H1 (cell line): ENCODE measurements at regions not wholly inside any gene's neighbourhood (a gene's known extent, or its start where the extent isn't known, plus 50 kb on each side); places are given as distances from the start of the nearest gene placed in this dataset.

Experiments
- CTCF ChIA-PET: fragments of 300-600 bp; sonication (Branson Sonifier 250); formaldehyde crosslinking; loops from one replicate; lab custom pipeline; 2021; ENCODE audit not compliant: partially characterized antibody; lab: Charles Lee
- POLR2A ChIA-PET: fragments of 300-600 bp; sonication (Branson Sonifier 250); formaldehyde crosslinking; loops from one replicate; lab custom pipeline; 2021; ENCODE audit warnings: inconsistent platforms; ENCODE audit not compliant: partially characterized antibody; lab: Charles Lee
- DNase-seq, 2 experiments: peaks; one replicate each; pipeline versions ENCODE4 v3.0.0 to v3.0.0-alpha.2; 2010 to 2022; ENCODE audit warnings: low spot score in 2 of 2, low read depth in 1 of 2, mixed read lengths in 1 of 2
- FAIRE-seq: peaks from 2 replicates; lab custom pipeline; 2011; peaks lifted over from hg19 to GRCh38; lab: Jason Lieb, UNC
- H2AFZ ChIP-seq: 2 replicates; pipeline ENCODE4 v1.8.1; 2012; ENCODE audit warnings: low read length, inconsistent platforms
- H2AK5ac ChIP-seq: 2 replicates; pipeline ENCODE4 v1.6.1; 2013; ENCODE audit warnings: low read depth, low read length
- H2BK120ac ChIP-seq: replicated peaks from 2 replicates; pipeline ENCODE3; 2013; ENCODE audit warnings: low read depth, low read length, inconsistent platforms
- H2BK12ac ChIP-seq: 2 replicates; pipeline ENCODE4 v1.6.1; 2013; ENCODE audit warnings: low read depth, low read length
- H2BK15ac ChIP-seq: 2 replicates; pipeline ENCODE4 v1.6.1; 2013; ENCODE audit warnings: low read length
- H2BK20ac ChIP-seq: 2 replicates; pipeline ENCODE4 v1.6.1; 2013; ENCODE audit warnings: low read length
- H2BK5ac ChIP-seq: 2 replicates; pipeline ENCODE4 v1.6.1; 2013; ENCODE audit warnings: low read depth, low read length
- H3K14ac ChIP-seq: 2 replicates; pipeline ENCODE4 v1.6.1; 2013; ENCODE audit warnings: inconsistent platforms; ENCODE audit not compliant: insufficient read length
- H3K18ac ChIP-seq: 2 replicates; pipeline ENCODE4 v1.6.1; 2013; ENCODE audit warnings: low read length; ENCODE audit errors: extremely low read depth
- H3K23ac ChIP-seq: 2 replicates; pipeline ENCODE4 v1.6.1; 2013; ENCODE audit warnings: inconsistent platforms; ENCODE audit not compliant: insufficient read length
- H3K23me2 ChIP-seq: 2 replicates; pipeline ENCODE4 v1.6.1; 2013; ENCODE audit warnings: low read depth, low read length
- H3K27ac ChIP-seq: 2 replicates; pipeline ENCODE4 v1.6.1; 2011; ENCODE audit warnings: low read depth, low read length, inconsistent platforms
- H3K27me3 ChIP-seq, 4 experiments: replicated peaks in 1 of 4; 1 replicate in 1 of 4; 2 replicates in 3 of 4; pipeline versions ENCODE4 v1.6.1 to v1.8.1; 2011 to 2013; ENCODE audit warnings: low read length in 3 of 4, mild to moderate bottlenecking in 3 of 4, inconsistent platforms in 2 of 4, mixed read lengths in 2 of 4, moderate library complexity in 1 of 4; ENCODE audit not compliant: control insufficient read depth in 3 of 4, insufficient read depth in 3 of 4; ENCODE audit errors: extremely low read depth in 1 of 4
- H3K36me3 ChIP-seq, 4 experiments: 2 replicates each; pipeline versions ENCODE4 v1.6.1 to v1.8.1; 2011 to 2013; ENCODE audit warnings: mild to moderate bottlenecking in 4 of 4, low read length in 3 of 4, moderate library complexity in 2 of 4, control low read depth in 1 of 4, inconsistent platforms in 1 of 4; ENCODE audit not compliant: insufficient read depth in 4 of 4, control insufficient read depth in 2 of 4
- H3K4ac ChIP-seq: replicated peaks from 2 replicates; pipeline ENCODE3; 2013; ENCODE audit warnings: low read length, low read depth, mixed read lengths, inconsistent platforms; ENCODE audit not compliant: insufficient read length
- H3K4me1 ChIP-seq, 4 experiments: replicated peaks in 1 of 4; 1 replicate in 1 of 4; 2 replicates in 3 of 4; pipeline versions ENCODE4 v1.6.1 to v1.8.1; 2011 to 2013; ENCODE audit warnings: low read length in 3 of 4, inconsistent platforms in 2 of 4, mixed read lengths in 1 of 4; ENCODE audit not compliant: insufficient read depth in 4 of 4, control insufficient read depth in 3 of 4
- H3K4me2 ChIP-seq, 2 experiments: 2 replicates each; pipeline versions ENCODE4 v1.6.1 to v1.8.1; 2011 to 2013; ENCODE audit warnings: low read depth in 2 of 2, low read length in 2 of 2, control low read depth in 1 of 2, inconsistent platforms in 1 of 2, mild to moderate bottlenecking in 1 of 2; ENCODE audit not compliant: insufficient read depth in 1 of 2
- H3K4me3 ChIP-seq, 4 experiments: fragments of 200-600, 300-600 bp in 1 of 4; sonication (generic), shearing (Covaris generic), sonication (Bioruptor Twin) in 1 of 4; 2 replicates each; pipeline versions ENCODE4 v1.5.1 to v1.8.1; 2011 to 2016; ENCODE audit warnings: low read length in 4 of 4, low read depth in 3 of 4, control low read depth in 2 of 4, inconsistent platforms in 2 of 4, mild to moderate bottlenecking in 2 of 4, mixed read lengths in 1 of 4, moderate library complexity in 1 of 4; ENCODE audit not compliant: insufficient read depth in 2 of 4; ENCODE audit errors: extremely low read depth in 1 of 4
- H3K56ac ChIP-seq: replicated peaks from 2 replicates; pipeline ENCODE3; 2013; ENCODE audit warnings: low read depth, mild to moderate bottlenecking, mixed read lengths, low read length, inconsistent platforms; ENCODE audit not compliant: insufficient read length
- H3K79me1 ChIP-seq: 2 replicates; pipeline ENCODE4 v1.6.1; 2013; ENCODE audit warnings: low read depth, low read length, control low read depth
- H3K79me2 ChIP-seq, 2 experiments: 2 replicates each; pipeline versions ENCODE4 v1.6.1 to v1.8.1; 2012 to 2013; ENCODE audit warnings: low read length in 2 of 2, mild to moderate bottlenecking in 2 of 2, inconsistent platforms in 1 of 2; ENCODE audit not compliant: insufficient read depth in 2 of 2, control insufficient read depth in 1 of 2
- H3K9ac ChIP-seq, 4 experiments: replicated peaks in 1 of 4; 1 replicate in 1 of 4; 2 replicates in 3 of 4; pipeline versions ENCODE4 v1.6.1 to v1.8.1; 2011 to 2013; ENCODE audit warnings: low read depth in 3 of 4, low read length in 3 of 4, control low read depth in 2 of 4, mild to moderate bottlenecking in 2 of 4, moderate library complexity in 2 of 4, inconsistent platforms in 1 of 4; ENCODE audit errors: extremely low read depth in 1 of 4
- H3K9me3 ChIP-seq, 2 experiments: 2 replicates each; pipeline versions ENCODE4 v1.6.1 to v1.8.1; 2012 to 2013; ENCODE audit warnings: mild to moderate bottlenecking in 2 of 2, moderate library complexity in 2 of 2, control low read depth in 1 of 2, inconsistent platforms in 1 of 2, low read depth in 1 of 2, low read length in 1 of 2, mixed read lengths in 1 of 2; ENCODE audit not compliant: insufficient read depth in 2 of 2
- H4K20me1 ChIP-seq, 2 experiments: replicated peaks in 1 of 2; 2 replicates each; pipeline versions ENCODE3 to v1.8.1; 2011 to 2013; ENCODE audit warnings: inconsistent platforms in 2 of 2, low read length in 2 of 2, mild to moderate bottlenecking in 1 of 2; ENCODE audit not compliant: insufficient read depth in 2 of 2, control insufficient read depth in 1 of 2
- H4K5ac ChIP-seq: 2 replicates; pipeline ENCODE4 v1.6.1; 2013; ENCODE audit warnings: low read length, low read depth, mixed read lengths, inconsistent platforms; ENCODE audit not compliant: insufficient read length
- H4K8ac ChIP-seq: 2 replicates; pipeline ENCODE4 v1.8.0; 2013; ENCODE audit warnings: mild to moderate bottlenecking, moderate library complexity, low read length, inconsistent platforms; ENCODE audit not compliant: insufficient read depth; ENCODE audit errors: extremely low read depth
- H4K91ac ChIP-seq: replicated peaks from 2 replicates; pipeline ENCODE3; 2013; ENCODE audit warnings: low read length, mixed read lengths, inconsistent platforms; ENCODE audit not compliant: insufficient read length
- CBX8 ChIP-seq: fragments of 300-800, 300-1000 bp; sonication (generic); IDR thresholded peaks from 2 replicates; pipeline ENCODE4 v1.7.1; 2016; ENCODE audit warnings: low read depth, low read length, borderline replicate concordance
- CREB1 ChIP-seq: IDR thresholded peaks from 2 replicates; pipeline ENCODE4 v1.6.1; 2012; ENCODE audit warnings: inconsistent platforms
- EGR1 ChIP-seq: IDR thresholded peaks from 2 replicates; pipeline ENCODE4 v1.6.1; 2011; ENCODE audit warnings: low read depth, low read length, borderline replicate concordance
- EP300 ChIP-seq, 2 experiments: IDR thresholded peaks; 1 replicate in 1 of 2; 2 replicates in 1 of 2; pipeline ENCODE4 v1.6.1; 2011 to 2012; ENCODE audit warnings: low read depth in 2 of 2, low read length in 2 of 2, mild to moderate bottlenecking in 2 of 2, borderline replicate concordance in 1 of 2, inconsistent platforms in 1 of 2, moderate library complexity in 1 of 2
- NANOG ChIP-seq: IDR thresholded peaks from 2 replicates; pipeline ENCODE4 v1.6.1; 2011; ENCODE audit warnings: low read length, low read depth, mild to moderate bottlenecking, inconsistent platforms; ENCODE audit not compliant: insufficient read depth, poor library complexity, severe bottlenecking
- NRF1 ChIP-seq: IDR thresholded peaks from 2 replicates; pipeline ENCODE4 v1.6.1; 2011; ENCODE audit warnings: mild to moderate bottlenecking, low read depth, low read length, improper control_type of control experiment
- POLR2A ChIP-seq, 2 experiments: IDR thresholded peaks; 1 replicate in 1 of 2; 2 replicates in 1 of 2; pipeline ENCODE4 v1.6.1; 2011; ENCODE audit warnings: low read depth in 2 of 2, low read length in 2 of 2, mild to moderate bottlenecking in 2 of 2; ENCODE audit errors: control extremely low read depth in 1 of 2
- SAP30 ChIP-seq: fragments of 300-600 bp; sonication (generic); IDR thresholded peaks from 2 replicates; pipeline ENCODE4 v1.7.1; 2012; ENCODE audit warnings: low read length, moderate library complexity, mild to moderate bottlenecking, inconsistent platforms; ENCODE audit not compliant: insufficient read depth, insufficient replicate concordance
- SIN3A ChIP-seq, 2 experiments: IDR thresholded peaks in 1 of 2; conservative IDR thresholded peaks in 1 of 2; 2 replicates each; pipeline ENCODE4 v1.6.1; 2011 to 2012; ENCODE audit warnings: low read length in 2 of 2, improper control_type of control experiment in 1 of 2, low read depth in 1 of 2, mild to moderate bottlenecking in 1 of 2
- SIRT6 ChIP-seq: IDR thresholded peaks from one replicate; pipeline ENCODE4 v1.7.1; 2012; ENCODE audit warnings: low read length, inconsistent platforms
- SIX5 ChIP-seq: IDR thresholded peaks from 2 replicates; pipeline ENCODE4 v1.6.1; 2011; ENCODE audit warnings: mild to moderate bottlenecking, low read depth, low read length
- SP1 ChIP-seq: IDR thresholded peaks from 2 replicates; pipeline ENCODE4 v1.6.1; 2011; ENCODE audit warnings: low read depth, low read length
- SP4 ChIP-seq: IDR thresholded peaks from 2 replicates; pipeline ENCODE4 v1.6.1; 2012; ENCODE audit warnings: low read length, inconsistent platforms
- SRF ChIP-seq: IDR thresholded peaks from 2 replicates; pipeline ENCODE4 v1.6.1; 2011; ENCODE audit warnings: mild to moderate bottlenecking, low read depth, low read length, moderate library complexity
- SUZ12 ChIP-seq: fragments of 200-600 bp; sonication (generic); IDR thresholded peaks from 2 replicates; pipeline ENCODE4 v1.6.1; 2012; ENCODE audit warnings: mild to moderate bottlenecking, inconsistent platforms, low read length, moderate library complexity, mixed read lengths
- WGBS, 2 experiments: shearing (Covaris generic) in 1 of 2; methylation state at CpG; one replicate each; pipeline versions ENCODE4 v1.1.6 to v1.1.7; 2013 to 2015; ENCODE audit warnings: low lambda C conversion rate in 2 of 2, mixed read lengths in 2 of 2, inconsistent platforms in 1 of 2, low coverage in 1 of 2, missing lambda C conversion rate in 1 of 2; ENCODE audit not compliant: insufficient replicate concordance in 2 of 2, insufficient coverage in 1 of 2, insufficient read length in 1 of 2; ENCODE audit errors: extremely low coverage in 1 of 2, missing lambda C conversion rate in 1 of 2; 5-methylcytosine and 5-hydroxymethylcytosine counted together
- TF ChIP-seq, protein P1 (sequence below): IDR thresholded peaks from 2 replicates; pipeline ENCODE4 v1.6.1; 2012; ENCODE audit warnings: inconsistent platforms

DNA sequence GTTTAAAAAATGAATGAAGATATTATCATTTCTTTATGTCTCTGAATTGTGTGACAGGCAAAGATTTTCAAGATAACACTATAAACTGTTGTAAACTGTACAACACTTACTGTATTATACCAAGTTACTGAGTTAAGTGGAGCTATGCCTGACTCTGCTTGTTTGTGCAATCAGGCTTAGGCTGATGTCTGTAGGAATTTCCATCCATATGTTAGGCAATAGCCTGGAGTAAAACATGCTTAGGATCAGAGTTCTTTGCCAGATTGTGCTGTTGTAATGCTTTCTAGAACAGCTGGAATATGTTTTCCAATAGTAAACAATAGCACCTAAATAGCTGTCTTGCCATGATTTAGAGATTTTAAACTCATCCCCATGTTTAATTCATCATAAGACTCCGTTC lies 1496.7 kb downstream of the CDH11 start:
- Histone ChIP-seq H3K79me2 (no peaks in the 10 kb centered on the region), H2BK120ac (no peak overlapping the region), H3K23me2 (no peaks in the 10 kb centered on the region), H2BK5ac (no peak overlapping the region), H2BK15ac (no peak overlapping the region), H3K56ac (no peak overlapping the region), H3K27ac (no peak overlapping the region), H3K4ac (no peak overlapping the region), H3K4me2 (no peak overlapping the region), H4K91ac (no peak overlapping the region), H4K8ac (no peak overlapping the region), H4K20me1 (no peaks in the 10 kb centered on the region), H3K4me3 (no peak overlapping the region), H3K9ac (no peak overlapping the region), H2BK20ac (no peak overlapping the region), H2AK5ac (no peak overlapping the region), H3K27me3 (no peaks in the 10 kb centered on the region), H3K14ac (no peak overlapping the region), H3K18ac (no peak overlapping the region), H3K36me3 (no peaks in the 10 kb centered on the region), H3K4me1 (peaks cover 0 to 3% (median 0%) of the 10 kb centered on the region in 4 experiments; a peak in 2 of 7 replicates), H3K9me3 (no peaks in the 10 kb centered on the region), H2AFZ (no peak overlapping the region), H4K5ac (no peak overlapping the region), H3K23ac (no peak overlapping the region), H2BK12ac (no peak overlapping the region), H3K79me1 (no peaks in the 10 kb centered on the region)
- WGBS, 2 experiments = 92% methylated on average over 1 of the region's 1 CpG; no CpG with 5 or more reads in 1 of the 2 experiments
- FAIRE-seq (no peak), DNase-seq (no peak)
- ChIA-PET POLR2A (no interaction called here), CTCF (no interaction called here)
- TF ChIP-seq NANOG = no peak
- no peak for TF ChIP-seq EP300 (IDR thresholded peaks at IDR 0.05; ENCODE audit: borderline replicate concordance in 1 of 2, low read depth in 2 of 2, low read length in 2 of 2)
- TF ChIP-seq, protein P1, sequence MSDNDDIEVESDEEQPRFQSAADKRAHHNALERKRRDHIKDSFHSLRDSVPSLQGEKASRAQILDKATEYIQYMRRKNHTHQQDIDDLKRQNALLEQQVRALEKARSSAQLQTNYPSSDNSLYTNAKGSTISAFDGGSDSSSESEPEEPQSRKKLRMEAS = no peak
- no peak for TF ChIP-seq SP4
- no peak for TF ChIP-seq EGR1
- TF ChIP-seq SAP30 = no peak
- TF ChIP-seq CREB1 = no peak
- TF ChIP-seq SUZ12 = no peak
- no peak for TF ChIP-seq NRF1
- no peak for TF ChIP-seq SIRT6
- no peak for TF ChIP-seq CBX8
- no peak for TF ChIP-seq POLR2A (IDR thresholded peaks at IDR 0.05; ENCODE audit: control extremely low read depth in 1 of 2, low read depth in 2 of 2, low read length in 2 of 2)
- TF ChIP-seq SRF = no peak
- TF ChIP-seq SIN3A (conservative IDR thresholded peaks at IDR 0.05 in 1 of 2, IDR thresholded peaks at IDR 0.05 in 1 of 2; ENCODE audit: low read depth in 1 of 2, low read length in 2 of 2) = no peak
- TF ChIP-seq SIX5 = no peak
- TF ChIP-seq SP1 = no peak
